IMR-90 (cell line): ENCODE measurements at regions not wholly inside any gene's neighbourhood (a gene's known extent, or its start where the extent isn't known, plus 50 kb on each side); places are given as distances from the start of the nearest gene placed in this dataset.

Source experiments
- ATAC-seq: fragments of 200-7000 bp; cut with Tn5 transposase; 2 replicates; pipeline ENCODE4 v1.9.1; 2020; ENCODE audit warnings: low read depth, mild to moderate bottlenecking, moderate library complexity
- BruUV-seq: library from RNA; stranded (reverse); fragments of 400-500 nt; replicated peaks from 2 replicates; lab custom pipeline; 2021; lab: Mats Ljungman, UMichigan
- CTCF ChIA-PET: fragments of 300-600 bp; formaldehyde crosslinking; extraction: SDS; loops from one replicate; lab custom pipeline; 2021; ENCODE audit warnings: antibody characterized with exemption; lab: Yijun Ruan, JAX
- POLR2A ChIA-PET: fragments of 300-600 bp; sonication (Branson Sonifier 250); formaldehyde crosslinking; loops from one replicate; lab custom pipeline; 2022; ENCODE audit warnings: antibody characterized with exemption; ENCODE audit not compliant: unreplicated experiment; lab: Charles Lee
- DNase-seq: peaks from one replicate; pipeline ENCODE4 v3.0.0; 2013
- H2AFZ ChIP-seq: replicated peaks from 2 replicates; pipeline ENCODE3; 2013; ENCODE audit warnings: low read length, mild to moderate bottlenecking; ENCODE audit not compliant: poor library complexity
- H2AK5ac ChIP-seq: 2 replicates; pipeline ENCODE4 v1.6.1; 2013; ENCODE audit warnings: low read depth, low read length, inconsistent platforms
- H2AK9ac ChIP-seq: replicated peaks from 2 replicates; pipeline ENCODE3; 2013; ENCODE audit warnings: mild to moderate bottlenecking, low read depth, low read length, moderate library complexity; ENCODE audit not compliant: poor library complexity
- H2BK120ac ChIP-seq: 2 replicates; pipeline ENCODE4 v1.6.1; 2013; ENCODE audit warnings: low read depth, low read length, inconsistent platforms
- H2BK15ac ChIP-seq: 3 replicates; pipeline ENCODE4 v1.6.1; 2013; ENCODE audit warnings: low read depth, low read length, inconsistent platforms
- H2BK20ac ChIP-seq: 2 replicates; pipeline ENCODE4 v1.6.1; 2013; ENCODE audit warnings: low read depth, mild to moderate bottlenecking, inconsistent platforms, low read length, moderate library complexity
- H2BK5ac ChIP-seq: 2 replicates; pipeline ENCODE4 v1.6.1; 2013; ENCODE audit warnings: mild to moderate bottlenecking, low read depth, low read length, inconsistent platforms; ENCODE audit not compliant: poor library complexity, severe bottlenecking
- H3K14ac ChIP-seq: replicated peaks from 2 replicates; pipeline ENCODE4 v1.6.1; 2013; ENCODE audit warnings: low read depth, low read length, inconsistent platforms
- H3K18ac ChIP-seq: 2 replicates; pipeline ENCODE4 v1.6.1; 2013; ENCODE audit warnings: low read depth, low read length, control low read depth
- H3K23ac ChIP-seq: 2 replicates; pipeline ENCODE4 v1.6.1; 2013; ENCODE audit warnings: low read depth, low read length, inconsistent platforms
- H3K27ac ChIP-seq: 2 replicates; pipeline ENCODE4 v1.5.1; 2013; ENCODE audit warnings: mild to moderate bottlenecking, control low read depth, low read length; ENCODE audit not compliant: insufficient read depth
- H3K27me3 ChIP-seq: 2 replicates; pipeline ENCODE4 v1.6.1; 2013; ENCODE audit warnings: low read length; ENCODE audit not compliant: control insufficient read depth, insufficient read depth
- H3K36me3 ChIP-seq: 2 replicates; pipeline ENCODE4 v1.6.1; 2013; ENCODE audit warnings: low read length, mixed read lengths; ENCODE audit not compliant: control insufficient read depth, insufficient read depth
- H3K4ac ChIP-seq: 2 replicates; pipeline ENCODE4 v1.6.1; 2013; ENCODE audit warnings: low read depth, low read length, inconsistent platforms
- H3K4me1 ChIP-seq: 2 replicates; pipeline ENCODE4 v1.6.1; 2013; ENCODE audit warnings: low read length, mixed read lengths; ENCODE audit not compliant: control insufficient read depth, insufficient read depth
- H3K4me2 ChIP-seq: 2 replicates; pipeline ENCODE4 v1.6.1; 2013; ENCODE audit warnings: low read depth, mild to moderate bottlenecking, control low read depth, low read length, moderate library complexity
- H3K4me3 ChIP-seq: 2 replicates; pipeline ENCODE4 v1.5.1; 2013; ENCODE audit warnings: low read depth, mild to moderate bottlenecking, control low read depth, low read length, moderate library complexity; ENCODE audit not compliant: insufficient read depth
- H3K56ac ChIP-seq: 2 replicates; pipeline ENCODE4 v1.6.1; 2013; ENCODE audit warnings: low read length, inconsistent platforms; ENCODE audit not compliant: insufficient read depth; ENCODE audit errors: extremely low read depth
- H3K79me1 ChIP-seq, 2 experiments: 2 replicates each; pipeline ENCODE4 v1.6.1; 2013; ENCODE audit warnings: low read length in 2 of 2, inconsistent platforms in 1 of 2, low read depth in 1 of 2
- H3K9ac ChIP-seq: 2 replicates; pipeline ENCODE4 v1.6.1; 2013; ENCODE audit warnings: low read depth, low read length, control low read depth
- H3K9me1 ChIP-seq: 2 replicates; pipeline ENCODE4 v1.6.1; 2013; ENCODE audit warnings: low read length, inconsistent platforms; ENCODE audit not compliant: insufficient read depth
- H3K9me3 ChIP-seq: 2 replicates; pipeline ENCODE4 v1.6.1; 2013; ENCODE audit warnings: low read length; ENCODE audit not compliant: control insufficient read depth, insufficient read depth
- H4K20me1 ChIP-seq: 2 replicates; pipeline ENCODE4 v1.6.1; 2013; ENCODE audit warnings: low read length, inconsistent platforms; ENCODE audit not compliant: insufficient read depth
- H4K5ac ChIP-seq: 2 replicates; pipeline ENCODE4 v1.6.1; 2013; ENCODE audit warnings: mild to moderate bottlenecking, low read depth, low read length, control low read depth
- H4K8ac ChIP-seq, 2 experiments: 2 replicates each; pipeline ENCODE4 v1.6.1; 2013; ENCODE audit warnings: low read depth in 2 of 2, low read length in 2 of 2, control low read depth in 1 of 2, inconsistent platforms in 1 of 2
- H4K91ac ChIP-seq: 2 replicates; pipeline ENCODE4 v1.6.1; 2013; ENCODE audit warnings: low read depth, low read length, inconsistent platforms; ENCODE audit not compliant: insufficient read depth
- BHLHE40 ChIP-seq: fragments of 150-350 bp; IDR thresholded peaks from 2 replicates; pipeline ENCODE4 v1.6.1; 2016; ENCODE audit warnings: mild to moderate bottlenecking, low read depth, low read length
- CEBPB ChIP-seq: IDR thresholded peaks from 2 replicates; pipeline ENCODE4 v1.6.1; 2012; ENCODE audit warnings: low read depth, low read length, improper control_type of control experiment
- CHD1 ChIP-seq: IDR thresholded peaks from 2 replicates; pipeline ENCODE4 v1.6.1; 2012; ENCODE audit warnings: low read depth, low read length, improper control_type of control experiment
- CTCF ChIP-seq: conservative IDR thresholded peaks from 2 replicates; pipeline ENCODE4 v1.5.1; 2012; ENCODE audit warnings: mild to moderate bottlenecking, low read depth, low read length, improper control_type of control experiment
- MAFK ChIP-seq: IDR thresholded peaks from 2 replicates; pipeline ENCODE4 v1.6.1; 2012; ENCODE audit warnings: low read depth, low read length, improper control_type of control experiment
- MAZ ChIP-seq: IDR thresholded peaks from 2 replicates; pipeline ENCODE4 v1.6.1; 2012; ENCODE audit warnings: low read depth, mild to moderate bottlenecking, low read length, improper control_type of control experiment, moderate library complexity, borderline replicate concordance
- MXI1 ChIP-seq: IDR thresholded peaks from 2 replicates; pipeline ENCODE4 v1.6.1; 2012; ENCODE audit warnings: low read depth, mild to moderate bottlenecking, low read length, moderate library complexity, borderline replicate concordance
- NFE2L2 ChIP-seq: fragments of 150-350 bp; IDR thresholded peaks from 2 replicates; pipeline ENCODE4 v1.6.1; 2016; ENCODE audit warnings: low read depth, mild to moderate bottlenecking, low read length
- RAD21 ChIP-seq: IDR thresholded peaks from 2 replicates; pipeline ENCODE4 v1.6.1; 2012; ENCODE audit warnings: low read length, improper control_type of control experiment
- RCOR1 ChIP-seq: IDR thresholded peaks from 2 replicates; pipeline ENCODE4 v1.6.1; 2012; ENCODE audit warnings: mild to moderate bottlenecking, low read length, improper control_type of control experiment; ENCODE audit not compliant: insufficient replicate concordance
- RFX5 ChIP-seq: IDR thresholded peaks from 2 replicates; pipeline ENCODE4 v1.8.0; 2012; ENCODE audit warnings: low read depth, mild to moderate bottlenecking, low read length, moderate library complexity
- SMC3 ChIP-seq: fragments of 150-350 bp; IDR thresholded peaks from 2 replicates; pipeline ENCODE4 v1.6.1; 2016; ENCODE audit warnings: low read depth, mild to moderate bottlenecking, antibody characterized with exemption, low read length, moderate library complexity
- WGBS, 2 experiments: methylation state at CpG; one replicate each; pipeline versions ENCODE4 v1.1.5 to v1.1.7; 2013; ENCODE audit warnings: missing lambda C conversion rate in 2 of 2; ENCODE audit not compliant: insufficient read length in 1 of 2; ENCODE audit errors: extremely low coverage in 2 of 2; 5-methylcytosine and 5-hydroxymethylcytosine counted together
- dilution Hi-C: fragments of 300-500 bp; cut with HindIII; formaldehyde crosslinking; loops from one replicate; pipeline ENCODE4 v1.14.3; 2018; ENCODE audit warnings: low sequenced_read_pairs; ENCODE audit not compliant: unreplicated experiment
- in situ Hi-C: fragments of 300-500 bp; cut with MboI; formaldehyde crosslinking; loops from 3 replicates; pipeline ENCODE4 v1.14.3; 2019; ENCODE audit warnings: low sequenced_read_pairs, inconsistent platforms, mixed read lengths
- intact Hi-C: fragments of 100-400 bp; cut with micrococcal nuclease; formaldehyde crosslinking; loops from 2 replicates; pipeline ENCODE4 v1.10.0; 2022

DNA sequence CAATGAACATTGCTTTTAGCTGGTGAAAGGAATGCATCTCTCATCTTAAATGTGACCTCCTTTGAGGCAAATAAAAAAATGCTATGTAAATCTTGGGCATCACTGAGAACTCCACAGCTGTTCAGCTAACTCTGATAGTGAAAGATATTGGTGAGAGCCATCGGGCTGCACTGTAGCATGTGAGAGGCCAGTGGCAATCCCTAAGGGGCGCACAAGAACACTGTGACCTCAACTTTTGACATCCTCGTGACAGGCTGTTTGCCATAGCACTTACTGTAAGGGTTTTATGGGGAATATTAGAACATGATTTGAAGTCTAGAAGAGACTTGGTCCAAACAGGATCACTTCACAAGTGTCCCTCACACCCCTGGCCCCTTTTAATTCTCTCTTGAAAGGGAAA, 697.9 kb downstream of the MCTP2 start:
- H2BK5ac ChIP-seq: no peak overlapping the region
- H3K79me1 ChIP-seq: no peaks in the 10 kb centered on the region
- POLR2A ChIA-PET: no interaction called here
- DNase-seq: no peak
- CTCF ChIA-PET: no interaction called here
- ATAC-seq: no peak
- H3K56ac ChIP-seq: no peak overlapping the region
- no peak overlapping the region for H4K8ac ChIP-seq
- H3K14ac ChIP-seq: no peak overlapping the region
- no peak overlapping the region for H2AK5ac ChIP-seq
- intact Hi-C loops (no loop called here), in situ Hi-C loops (no loop called here), dilution Hi-C loops (no loop called here)
- no peaks in the 10 kb centered on the region for H3K36me3 ChIP-seq
- no peak overlapping the region for H4K91ac ChIP-seq
- WGBS, 2 experiments: no CpG with 5 or more reads among the region's 3 CpGs
- no peak overlapping the region for H2AFZ ChIP-seq
- H3K4me3 ChIP-seq: no peak overlapping the region
- H3K18ac ChIP-seq: no peak overlapping the region
- H4K20me1 ChIP-seq: no peaks in the 10 kb centered on the region
- H3K9me1 ChIP-seq: no peaks in the 10 kb centered on the region
- H3K27me3 ChIP-seq: no peaks in the 10 kb centered on the region
- H2AK9ac ChIP-seq: no peak overlapping the region
- no peaks in the 10 kb centered on the region for H3K4me1 ChIP-seq
- no peak overlapping the region for H3K4ac ChIP-seq
- no peak overlapping the region for H3K4me2 ChIP-seq
- no peak for TF ChIP-seq RAD21
- no peak for TF ChIP-seq BHLHE40
- no peak for TF ChIP-seq RCOR1
- no peak for TF ChIP-seq CTCF
- TF ChIP-seq NFE2L2: no peak
- no peak for TF ChIP-seq SMC3
- no peak for TF ChIP-seq CHD1
- no peak for TF ChIP-seq MAZ
- TF ChIP-seq MXI1: no peak
- TF ChIP-seq CEBPB: no peak
- TF ChIP-seq RFX5: no peak
- TF ChIP-seq MAFK: no peak
- no peak overlapping the region for H2BK120ac ChIP-seq
- no peak overlapping the region for H3K23ac ChIP-seq
- no peak overlapping the region for H3K27ac ChIP-seq
- no peak overlapping the region for H2BK15ac ChIP-seq
- no TSS peak for BruUV-seq
- no peak overlapping the region for H2BK20ac ChIP-seq
- H3K9ac ChIP-seq: no peak overlapping the region
- no peak overlapping the region for H4K5ac ChIP-seq
- H3K9me3 ChIP-seq: peaks cover 4% of the 10 kb centered on the region
